ENCODE measurements at regions not wholly inside any gene's neighbourhood (a gene's known extent, or its start where the extent isn't known, plus 50 kb on each side); places are given as distances from the start of the nearest gene placed in this dataset.

DNA sequence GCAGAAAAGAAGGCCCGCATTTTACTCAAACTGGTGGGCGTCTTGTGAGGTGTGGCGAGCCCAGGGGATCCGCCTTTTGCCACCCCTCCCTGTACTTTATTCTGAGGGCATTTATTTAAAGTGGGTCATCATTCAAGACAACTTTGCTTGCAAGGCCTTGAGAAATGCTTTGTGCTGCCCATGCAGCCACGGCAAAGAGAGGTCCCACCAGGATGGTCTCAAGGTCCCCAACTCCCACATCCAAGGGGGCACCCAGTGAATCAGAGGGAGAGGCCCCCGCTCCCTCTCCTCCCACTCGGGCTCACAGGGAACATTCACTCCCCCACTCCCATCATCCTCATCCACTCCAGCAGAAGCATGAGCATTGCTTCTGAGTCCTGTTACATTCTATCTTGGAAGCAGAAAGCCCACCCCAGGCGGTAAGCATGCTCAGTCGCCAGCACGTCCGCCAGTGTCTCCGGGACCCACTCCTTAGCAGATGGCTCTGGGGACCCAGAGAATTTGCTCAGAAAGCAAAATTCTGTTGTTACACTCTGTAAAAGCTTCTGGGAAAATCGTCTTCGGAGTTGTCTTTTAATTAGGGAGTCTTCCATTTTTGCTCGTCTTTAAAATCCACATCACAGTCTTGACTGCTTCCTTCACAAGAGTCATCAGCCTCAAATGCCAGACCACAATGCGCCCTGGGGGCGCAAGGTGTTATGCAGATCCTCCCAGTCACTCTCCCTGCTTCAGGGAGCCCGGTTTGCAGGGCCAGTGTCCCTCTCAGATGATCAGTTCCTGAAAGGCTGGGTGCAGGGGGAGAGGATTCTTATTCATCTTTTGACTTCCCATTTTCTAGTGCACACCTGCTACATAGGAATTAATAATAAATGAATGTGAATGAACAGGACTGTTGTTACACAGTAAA lies 99.4 kb upstream of the NCK2 start:
- Histone ChIP-seq H3K4me3 (ENCODE audit: low read length) (no peak overlapping the region), H3K4me1 (ENCODE audit: control insufficient read depth, insufficient read depth, low read length) (no peaks in the 10 kb centered on the region), H3K36me3 (ENCODE audit: control insufficient read depth, insufficient read depth, low read length) (no peaks in the 10 kb centered on the region), H3K27me3 (ENCODE audit: control insufficient read depth, insufficient read depth, low read length) (no peaks in the 10 kb centered on the region), H3K9me3 (ENCODE audit: control insufficient read depth, insufficient read depth, low read length) (no peaks in the 10 kb centered on the region), H3K27ac (ENCODE audit: low read length) (no peak overlapping the region)
- no peaks in the 10 kb centered on the region for H3K4me1 Mint-ChIP-seq
- WGBS (ENCODE audit: insufficient coverage): 78% methylated on average over 18 of the region's 18 CpGs
- H3K4me3 Mint-ChIP-seq: no peak overlapping the region
- no peaks in the 10 kb centered on the region for H3K36me3 Mint-ChIP-seq
- ATAC-seq: no peak
- H3K27ac Mint-ChIP-seq: no peak overlapping the region
- peaks cover 0 to 2% of the 10 kb centered on the region in 2 donors for H3K9me3 Mint-ChIP-seq
- intact Hi-C loops (cut with micrococcal nuclease): no loop called here
- DNase-seq: no peak
- peaks cover 13 to 31% of the 10 kb centered on the region in 2 donors for H3K27me3 Mint-ChIP-seq (ENCODE audit: low read depth in 2 of 2)
- TF ChIP-seq, protein P1, sequence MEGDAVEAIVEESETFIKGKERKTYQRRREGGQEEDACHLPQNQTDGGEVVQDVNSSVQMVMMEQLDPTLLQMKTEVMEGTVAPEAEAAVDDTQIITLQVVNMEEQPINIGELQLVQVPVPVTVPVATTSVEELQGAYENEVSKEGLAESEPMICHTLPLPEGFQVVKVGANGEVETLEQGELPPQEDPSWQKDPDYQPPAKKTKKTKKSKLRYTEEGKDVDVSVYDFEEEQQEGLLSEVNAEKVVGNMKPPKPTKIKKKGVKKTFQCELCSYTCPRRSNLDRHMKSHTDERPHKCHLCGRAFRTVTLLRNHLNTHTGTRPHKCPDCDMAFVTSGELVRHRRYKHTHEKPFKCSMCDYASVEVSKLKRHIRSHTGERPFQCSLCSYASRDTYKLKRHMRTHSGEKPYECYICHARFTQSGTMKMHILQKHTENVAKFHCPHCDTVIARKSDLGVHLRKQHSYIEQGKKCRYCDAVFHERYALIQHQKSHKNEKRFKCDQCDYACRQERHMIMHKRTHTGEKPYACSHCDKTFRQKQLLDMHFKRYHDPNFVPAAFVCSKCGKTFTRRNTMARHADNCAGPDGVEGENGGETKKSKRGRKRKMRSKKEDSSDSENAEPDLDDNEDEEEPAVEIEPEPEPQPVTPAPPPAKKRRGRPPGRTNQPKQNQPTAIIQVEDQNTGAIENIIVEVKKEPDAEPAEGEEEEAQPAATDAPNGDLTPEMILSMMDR (IDR thresholded peaks at IDR 0.05): no peak

DNA sequence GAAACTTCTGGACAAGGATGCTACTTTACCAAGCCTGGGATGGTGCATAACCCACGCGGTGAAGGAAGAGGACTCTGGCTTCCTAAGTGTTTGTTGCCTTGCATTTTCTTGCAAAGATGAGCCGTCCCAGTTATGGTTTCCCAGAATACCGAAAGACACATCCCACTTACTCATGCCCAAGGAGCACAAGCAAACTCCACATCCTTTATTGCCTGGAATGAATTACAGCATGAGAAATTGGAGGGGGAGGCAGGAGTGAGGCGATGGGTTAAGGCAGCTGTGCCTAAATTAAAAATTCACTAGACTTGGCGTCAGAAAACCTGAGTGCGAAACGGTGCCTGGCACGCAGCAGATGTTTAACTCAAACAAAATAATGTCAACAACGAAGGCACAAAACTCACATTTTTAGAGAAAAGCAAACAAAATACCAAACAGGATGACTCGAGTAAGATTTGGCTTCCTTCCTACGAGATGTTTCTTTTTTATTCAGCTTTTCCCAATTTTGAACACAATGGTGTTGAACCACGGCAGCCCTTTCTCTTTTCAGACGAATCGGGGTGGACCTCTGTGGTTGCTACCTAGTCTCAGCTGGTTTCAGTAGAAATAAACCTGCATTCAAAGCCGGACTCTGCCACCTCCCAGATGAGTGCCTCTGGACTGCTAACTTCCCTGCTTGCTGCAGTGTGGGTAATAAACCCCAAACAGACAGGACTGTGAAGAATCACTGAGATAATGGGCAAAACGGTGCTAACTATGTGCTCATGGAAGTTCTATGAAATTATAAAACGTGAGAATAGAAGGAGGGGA lies 100.3 kb upstream of the NCK2 start:
- no peaks in the 10 kb centered on the region for H3K27me3 ChIP-seq (ENCODE audit: control insufficient read depth, insufficient read depth, low read length)
- Mint-ChIP-seq H3K4me1 (no peaks in the 10 kb centered on the region), H3K4me3 (no peak overlapping the region), H3K9me3 (peaks cover 0 to 2% of the 10 kb centered on the region in 2 donors), H3K27ac (no peak overlapping the region), H3K36me3 (no peaks in the 10 kb centered on the region), H3K27me3 (ENCODE audit: low read depth in 2 of 2) (peaks cover 13 to 31% of the 10 kb centered on the region in 2 donors)
- H3K4me3 ChIP-seq (ENCODE audit: low read length): no peak overlapping the region
- no peaks in the 10 kb centered on the region for H3K9me3 ChIP-seq (ENCODE audit: control insufficient read depth, insufficient read depth, low read length)
- no peak overlapping the region for H3K27ac ChIP-seq (ENCODE audit: low read length)
- no peaks in the 10 kb centered on the region for H3K4me1 ChIP-seq (ENCODE audit: control insufficient read depth, insufficient read depth, low read length)
- ATAC-seq (no peak), DNase-seq (no peak)
- 79% methylated on average over 17 of the region's 18 CpGs for WGBS (ENCODE audit: insufficient coverage)
- TF ChIP-seq, protein P1 (IDR thresholded peaks at IDR 0.05): no peak
- intact Hi-C loops (cut with micrococcal nuclease): no loop called here
- H3K36me3 ChIP-seq (ENCODE audit: control insufficient read depth, insufficient read depth, low read length): no peaks in the 10 kb centered on the region

DNA sequence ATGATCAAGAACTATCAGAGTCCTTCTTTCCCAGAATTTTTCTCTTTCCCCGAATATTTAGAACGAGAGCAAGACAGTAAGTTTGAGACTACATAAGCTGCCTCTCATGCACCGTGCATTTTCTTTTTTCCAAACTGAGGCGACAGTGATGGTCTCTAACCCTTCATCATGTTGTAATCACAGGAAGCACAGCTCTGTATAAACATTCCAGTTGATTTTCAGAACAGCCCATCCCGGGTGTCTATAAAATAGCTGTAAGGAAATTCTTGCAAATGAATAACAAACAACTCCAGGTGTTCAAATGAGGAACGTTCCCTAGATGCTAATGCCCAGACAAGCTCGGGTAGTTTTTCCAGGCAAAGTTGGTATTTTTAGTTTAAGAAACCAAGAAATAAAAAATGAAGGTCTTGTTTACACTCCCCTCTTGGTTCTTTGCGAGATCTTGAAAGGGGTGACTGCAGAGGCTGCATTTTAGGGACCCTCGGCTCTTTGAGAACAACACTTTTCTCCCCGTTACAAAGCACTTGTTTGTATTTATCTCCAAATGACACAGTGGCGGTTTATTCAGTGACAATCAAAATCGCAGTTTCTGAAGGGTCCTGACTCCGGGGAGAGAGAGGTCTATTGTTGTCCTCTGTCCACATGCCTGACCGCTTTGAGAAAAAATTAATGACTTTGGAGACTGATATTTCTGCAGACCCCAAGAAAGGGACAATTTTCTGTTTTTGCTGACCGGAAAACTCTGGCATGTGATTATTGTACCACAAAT lies 101.1 kb upstream of the NCK2 start:
- intact Hi-C loops (cut with micrococcal nuclease): no loop called here
- no peaks in the 10 kb centered on the region for H3K36me3 ChIP-seq (ENCODE audit: control insufficient read depth, insufficient read depth, low read length)
- no peak overlapping the region for H3K27ac ChIP-seq (ENCODE audit: low read length)
- H3K27me3 ChIP-seq (ENCODE audit: control insufficient read depth, insufficient read depth, low read length): no peaks in the 10 kb centered on the region
- no peaks in the 10 kb centered on the region for H3K36me3 Mint-ChIP-seq
- peaks cover 10 to 24% of the 10 kb centered on the region in 2 donors for H3K27me3 Mint-ChIP-seq (ENCODE audit: low read depth in 2 of 2)
- H3K4me1 ChIP-seq (ENCODE audit: control insufficient read depth, insufficient read depth, low read length): no peaks in the 10 kb centered on the region
- no peak overlapping the region for H3K4me3 Mint-ChIP-seq
- no peaks in the 10 kb centered on the region for H3K4me1 Mint-ChIP-seq
- no peaks in the 10 kb centered on the region for H3K9me3 ChIP-seq (ENCODE audit: control insufficient read depth, insufficient read depth, low read length)
- DNase-seq (no peak), ATAC-seq (no peak)
- no peak overlapping the region for H3K27ac Mint-ChIP-seq
- TF ChIP-seq, protein P1 (IDR thresholded peaks at IDR 0.05): no peak
- no peak overlapping the region for H3K4me3 ChIP-seq (ENCODE audit: low read length)
- WGBS (ENCODE audit: insufficient coverage): 77% methylated on average over 15 of the region's 15 CpGs
- H3K9me3 Mint-ChIP-seq: no peaks in the 10 kb centered on the region
